ENCODE measurements at regions not wholly inside any gene's neighbourhood (a gene's known extent, or its start where the extent isn't known, plus 50 kb on each side); places are given as distances from the start of the nearest gene placed in this dataset.
"Not testable (repeated sequence)": the region's sequence is repeated elsewhere in the genome, so short reads cannot be mapped to it uniquely, and the experiment has no call there.

DNA sequence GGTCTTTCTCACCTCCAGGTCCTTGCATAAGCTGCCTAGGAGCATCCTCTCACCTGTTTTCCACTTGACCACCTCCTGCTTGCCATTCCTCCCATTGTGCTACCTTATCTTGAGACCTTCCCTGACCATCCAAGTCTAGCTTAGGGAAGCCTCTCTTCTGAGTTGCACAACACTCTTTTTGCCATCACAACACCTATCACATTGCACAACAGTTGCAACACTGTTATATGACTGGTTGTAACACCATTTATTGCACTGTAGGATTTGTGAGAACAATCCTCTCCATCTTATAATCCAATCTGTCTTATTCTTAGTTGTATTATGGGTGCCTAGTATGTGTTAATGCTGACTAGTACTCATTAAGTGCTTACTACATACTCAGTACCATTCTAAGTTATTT, 488.7 kb downstream of the OMA1 start:
- DNase-seq, result no peak

DNA sequence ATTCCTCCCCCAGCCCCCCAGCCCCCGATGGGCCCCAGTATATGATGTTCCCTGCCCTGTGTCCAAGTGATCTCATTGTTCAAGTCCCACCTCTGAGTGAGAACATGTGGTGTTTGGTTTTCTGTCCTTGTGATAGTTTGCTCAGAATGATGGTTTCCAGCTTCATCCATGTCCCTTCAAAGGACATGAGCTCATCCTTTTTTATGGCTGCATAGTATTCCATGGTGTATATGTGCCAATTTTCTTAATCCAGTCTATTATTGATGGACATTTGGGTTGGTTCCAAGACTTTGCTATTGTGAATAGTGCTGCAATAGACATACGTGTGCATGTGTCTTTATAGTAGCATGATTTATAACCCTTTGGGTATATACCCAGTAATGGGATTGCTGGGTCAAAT, 495.3 kb downstream of the OMA1 start:
- DNase-seq, result not testable (repeated sequence)

DNA sequence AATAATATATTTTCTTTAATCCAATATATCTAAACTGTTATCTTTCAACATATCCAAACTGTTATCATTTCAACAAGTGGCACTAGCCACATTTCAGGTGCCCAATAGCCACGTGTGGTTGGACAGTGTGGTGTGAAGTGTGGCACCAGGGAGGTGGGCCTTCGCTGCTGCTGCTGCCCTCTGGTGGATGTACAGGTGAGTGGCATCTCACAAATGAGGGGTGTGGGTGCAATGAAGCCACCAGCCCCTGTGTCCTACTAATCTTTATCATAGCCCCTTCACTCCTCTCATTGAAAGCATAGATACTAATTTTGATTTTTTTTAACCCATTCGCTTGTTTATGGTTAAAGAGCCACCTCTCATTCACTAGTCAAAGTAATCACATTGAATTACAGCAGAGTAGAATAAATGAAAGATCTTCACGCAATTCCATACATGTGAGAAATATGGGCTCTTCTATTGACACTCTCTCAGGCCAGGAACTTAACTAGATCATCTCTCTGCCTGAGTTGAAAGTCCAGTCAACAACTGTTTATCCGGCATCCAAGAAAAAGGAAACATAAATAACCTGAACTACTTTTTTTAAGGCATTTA, 499.2 kb downstream of the OMA1 start:
- peak; percentile 11 for DNase-seq

DNA sequence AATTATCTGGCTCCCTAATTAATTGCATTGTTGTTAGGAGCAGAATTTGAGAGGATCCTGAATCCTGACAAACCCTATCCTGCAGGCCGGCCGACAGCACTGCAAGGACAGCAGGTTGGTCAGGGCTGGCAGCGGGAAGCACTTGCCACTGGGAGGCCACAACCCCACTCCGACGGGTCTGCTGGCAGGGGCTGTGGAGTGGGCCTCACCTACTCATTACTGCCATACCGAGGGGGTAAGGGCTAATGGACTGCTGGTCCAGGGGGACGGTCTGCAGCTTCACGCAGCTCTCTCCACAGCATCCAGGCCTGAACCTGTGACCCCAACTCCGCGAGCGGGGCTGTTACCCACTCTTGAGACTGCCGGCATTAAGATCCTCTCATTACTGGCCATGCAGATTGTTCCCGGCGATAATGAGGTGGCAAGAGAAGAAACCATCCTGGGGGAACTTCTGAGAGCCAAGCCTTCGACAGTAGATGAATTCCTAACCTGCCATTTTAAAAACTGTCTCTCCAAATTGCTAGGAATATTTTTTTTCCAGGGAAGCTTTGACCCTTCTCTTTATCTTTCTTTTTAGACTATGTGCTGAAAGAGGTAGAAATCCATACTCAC, 501.3 kb downstream of the OMA1 start:
- no peak for DNase-seq

DNA sequence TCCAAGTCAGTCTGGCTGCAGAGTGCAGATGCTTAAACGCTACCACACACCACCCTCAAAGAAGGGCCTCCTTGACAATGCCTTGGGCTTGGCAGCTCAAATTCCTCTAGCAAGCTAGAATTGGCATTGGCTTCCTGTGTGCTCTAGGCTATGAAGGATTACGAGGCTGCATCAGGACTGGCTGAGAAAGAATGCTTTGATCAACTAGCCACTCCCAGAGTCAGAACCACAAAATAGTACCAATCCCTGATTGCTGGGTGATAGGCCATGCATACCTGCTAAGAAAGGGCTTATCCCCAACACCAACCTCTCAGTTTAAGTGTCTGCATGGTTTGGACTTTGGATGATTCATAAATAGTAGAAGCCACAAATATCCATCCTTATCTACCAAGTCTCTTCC, 504.9 kb downstream of the OMA1 start:
- no peak for DNase-seq

DNA sequence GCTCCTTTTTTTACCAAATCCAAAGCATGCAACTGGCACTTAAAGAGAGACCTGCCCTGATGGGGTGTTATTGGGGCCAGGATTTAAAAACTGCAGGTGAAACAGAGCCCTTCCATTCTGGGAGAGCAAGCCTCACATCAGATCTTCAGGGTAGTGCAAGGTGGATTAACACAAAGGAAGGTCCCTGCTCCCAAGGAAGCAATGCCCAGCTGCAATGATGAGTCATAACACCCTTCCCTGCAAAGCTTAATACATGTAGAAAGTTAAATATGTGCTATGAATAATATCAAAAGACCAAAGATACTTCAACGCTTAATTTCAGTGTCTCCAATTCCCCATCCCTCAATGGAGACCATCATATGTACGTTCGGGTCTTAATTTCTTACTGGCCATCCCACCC, 508.0 kb downstream of the OMA1 start:
- no peak for DNase-seq

DNA sequence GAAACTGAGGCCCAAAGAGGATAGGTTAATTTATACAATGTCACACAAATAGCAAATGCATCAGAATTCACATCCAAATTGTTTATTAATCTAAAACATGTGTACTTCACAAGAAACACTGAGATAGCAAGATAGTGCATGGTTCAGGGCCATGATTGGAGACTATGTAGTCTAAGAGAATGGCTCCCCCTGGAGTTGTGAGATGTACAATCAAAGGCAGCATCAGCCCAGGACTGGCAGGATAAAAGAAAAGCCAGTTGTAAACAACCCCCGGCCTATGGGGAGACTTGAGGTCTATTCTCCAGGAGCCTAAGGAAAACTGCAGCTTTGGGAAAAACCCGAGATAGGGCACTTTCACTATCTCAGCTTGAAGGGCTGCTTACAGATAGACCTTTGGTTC, 511.0 kb downstream of the OMA1 start:
- no peak for DNase-seq

DNA sequence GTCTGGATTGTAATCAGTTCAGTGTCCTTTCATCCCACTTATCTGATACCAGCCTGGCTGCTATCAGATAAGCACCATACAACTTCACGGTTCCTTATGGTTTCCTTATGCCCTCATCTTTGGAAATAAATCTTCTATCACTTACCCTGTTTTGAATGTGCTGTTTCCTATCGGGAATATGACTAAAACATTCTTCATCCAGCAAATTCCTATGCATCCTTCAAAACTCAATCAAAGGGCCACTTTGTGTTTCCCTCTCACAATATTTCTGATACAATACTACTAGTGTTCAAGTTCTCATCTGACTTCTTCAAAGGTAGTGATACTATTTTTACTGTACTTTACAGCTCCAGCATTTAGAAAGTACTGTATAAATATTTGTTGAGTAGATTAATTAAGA, 513.2 kb downstream of the OMA1 start:
- DNase-seq, result no peak

DNA sequence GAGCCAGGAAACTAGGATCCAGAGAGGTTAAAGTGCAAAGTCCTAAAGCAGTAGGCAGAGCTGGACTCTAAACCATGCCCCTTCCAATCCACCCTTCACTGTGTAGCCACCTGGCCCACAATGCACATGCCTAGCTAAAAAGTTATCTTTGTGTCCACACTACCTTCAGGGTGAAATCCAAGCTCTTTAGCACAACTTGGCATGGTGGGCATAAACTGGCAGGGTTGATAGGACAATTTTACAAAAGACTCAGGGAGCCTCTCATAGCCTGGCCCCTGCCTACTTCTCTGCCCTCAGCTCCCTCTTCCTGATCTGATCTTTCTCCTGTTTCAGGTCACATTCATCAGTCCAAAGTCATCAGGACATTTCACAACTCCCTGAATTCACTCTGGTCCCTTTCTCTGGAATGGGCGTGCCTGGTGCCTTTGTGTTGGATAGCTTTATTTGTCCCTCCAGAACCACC, 513.9 kb downstream of the OMA1 start:
- DNase-seq, result no peak

DNA sequence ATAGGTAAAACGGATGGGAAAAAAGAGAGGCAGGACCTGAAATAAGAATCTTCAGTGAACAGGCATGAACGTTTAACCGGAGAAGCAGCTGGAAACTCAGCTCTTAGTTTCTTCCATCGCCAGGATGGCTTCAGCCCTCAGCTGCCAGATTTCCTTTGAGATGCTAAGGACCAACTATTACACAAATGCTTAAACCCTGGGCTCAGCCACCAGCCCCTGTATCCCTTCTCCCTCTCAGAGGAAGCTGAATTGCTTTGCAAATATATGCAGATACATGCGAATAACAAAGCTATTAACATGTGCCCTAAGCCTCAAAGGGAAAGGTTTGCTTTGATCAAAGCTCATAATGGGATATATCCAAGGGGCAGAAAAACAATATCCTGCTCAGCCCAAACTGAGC, 515.1 kb downstream of the OMA1 start:
- DNase-seq, result no peak

DNA sequence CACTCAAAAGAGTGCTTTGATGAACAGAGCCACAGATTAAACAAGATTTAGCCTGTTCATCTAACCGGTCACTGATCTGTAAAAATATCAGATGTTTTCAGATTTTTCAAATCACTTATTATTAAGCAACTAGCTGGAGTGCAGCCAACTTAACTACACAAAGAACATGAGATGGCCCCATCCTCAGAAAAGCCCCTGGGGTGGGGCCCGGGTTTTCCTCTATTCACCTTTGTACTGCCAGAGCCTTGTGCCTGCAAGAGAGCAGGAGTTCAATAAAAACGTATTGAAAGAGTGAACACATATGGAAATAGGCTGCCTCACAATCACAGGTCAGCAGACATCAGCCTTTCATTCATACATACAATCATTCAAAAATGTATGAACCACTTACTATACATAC, 516.1 kb downstream of the OMA1 start:
- no peak for DNase-seq

DNA sequence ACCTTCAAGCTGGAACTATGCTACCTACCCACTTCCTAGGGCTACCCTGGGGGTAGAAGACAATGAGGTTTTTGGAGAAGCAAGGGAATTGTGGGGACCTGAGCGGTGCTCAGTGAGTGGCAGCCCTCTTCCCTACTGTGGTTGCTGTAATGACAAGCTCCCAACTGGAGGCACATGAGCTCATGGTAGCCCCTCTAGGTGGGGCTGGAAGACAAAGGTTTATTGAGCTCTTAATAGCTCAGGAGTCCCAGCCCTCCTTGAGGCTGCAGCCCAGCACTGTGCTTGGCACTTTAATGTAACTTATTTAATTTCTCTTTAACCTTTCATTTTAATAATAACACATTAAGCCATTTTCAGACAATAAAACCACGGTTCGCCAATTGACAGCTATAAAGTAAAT, 528.9 kb downstream of the OMA1 start:
- no peak for DNase-seq

DNA sequence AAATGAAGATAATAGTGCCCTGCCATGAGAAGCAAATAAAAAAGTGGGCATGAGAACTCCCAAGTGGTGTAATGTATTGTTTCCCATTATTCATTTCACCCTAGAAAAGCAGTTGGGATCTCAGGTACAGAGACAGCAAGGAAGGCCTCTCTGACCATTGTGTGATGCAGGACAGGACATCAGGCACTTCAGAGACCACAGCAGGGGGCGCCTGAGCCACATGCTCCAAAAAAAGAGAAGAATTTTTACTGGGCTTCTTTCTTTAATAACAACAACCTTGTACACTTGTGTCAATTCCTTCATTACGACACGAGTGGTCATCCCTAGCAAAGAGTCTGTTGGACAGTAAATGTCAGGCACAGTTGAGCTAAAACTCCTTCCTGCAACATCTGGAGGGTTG, 533.3 kb downstream of the OMA1 start:
- no peak for DNase-seq

DNA sequence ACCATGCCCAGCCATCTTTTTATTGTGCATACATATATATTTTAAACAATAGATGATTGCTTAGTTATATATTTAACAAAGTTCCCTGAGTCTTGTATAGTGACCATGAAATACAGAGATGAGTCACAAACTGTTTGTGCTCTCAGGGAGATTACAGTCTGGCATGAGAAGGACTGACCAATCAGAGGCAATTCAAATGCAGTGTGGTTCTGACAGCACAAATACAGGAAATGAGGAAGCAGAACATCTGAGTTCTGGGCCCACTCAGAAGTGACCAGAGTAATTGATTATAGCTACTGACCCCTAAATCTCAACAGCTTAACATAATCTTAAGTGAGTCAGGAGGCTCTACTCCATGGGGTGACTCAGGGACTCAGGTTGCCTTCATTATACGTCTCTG, 534.5 kb downstream of the OMA1 start:
- no peak for DNase-seq

DNA sequence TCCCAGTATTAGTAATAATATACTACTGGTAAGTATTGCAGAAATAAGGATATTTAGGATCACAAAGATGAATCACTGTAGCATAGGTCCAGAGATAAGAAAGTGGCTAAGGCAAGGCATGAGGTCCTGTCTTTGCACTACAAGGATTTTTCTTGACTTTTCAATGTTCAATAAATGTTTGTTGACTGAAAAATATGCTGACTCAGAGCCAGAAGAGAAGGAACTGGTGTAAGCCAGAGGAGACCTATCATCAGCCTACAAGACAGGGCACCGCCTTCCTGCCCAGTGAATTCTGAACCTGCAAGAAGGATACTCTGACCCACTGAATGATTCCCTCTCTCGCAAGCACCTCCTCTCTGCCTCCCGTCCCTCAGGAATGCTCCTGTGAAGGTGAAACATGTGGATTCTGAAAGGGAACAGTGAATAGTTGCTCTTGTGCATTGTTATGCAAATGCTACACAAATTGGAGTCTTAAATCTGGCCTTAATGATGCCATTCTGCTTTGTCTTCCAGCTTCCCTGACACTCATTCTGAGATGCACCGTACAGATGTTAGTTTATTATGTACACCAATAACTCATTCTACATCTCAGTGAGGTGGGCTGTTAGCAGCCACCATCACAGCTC, 540.0 kb downstream of the OMA1 start:
- no peak for DNase-seq

DNA sequence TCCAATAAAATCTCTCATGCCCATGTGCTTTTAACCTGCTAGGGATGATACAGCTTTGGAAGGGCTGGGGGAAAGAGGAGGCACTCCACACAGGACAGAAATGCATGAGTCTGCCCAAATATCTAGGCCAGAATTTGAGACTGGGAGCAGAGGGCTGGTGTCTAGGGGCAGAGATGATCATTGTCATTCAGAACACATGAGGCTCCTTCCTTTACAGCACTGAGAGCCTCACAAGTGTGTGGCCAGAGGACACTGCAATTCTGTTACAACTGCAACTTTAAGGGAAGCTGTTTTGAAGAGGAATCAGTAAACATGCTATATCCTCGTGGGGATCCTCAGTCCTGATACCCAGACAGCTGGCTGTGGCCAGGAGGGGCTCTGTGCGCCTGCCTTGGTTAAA, 541.3 kb downstream of the OMA1 start:
- DNase-seq, result no peak

DNA sequence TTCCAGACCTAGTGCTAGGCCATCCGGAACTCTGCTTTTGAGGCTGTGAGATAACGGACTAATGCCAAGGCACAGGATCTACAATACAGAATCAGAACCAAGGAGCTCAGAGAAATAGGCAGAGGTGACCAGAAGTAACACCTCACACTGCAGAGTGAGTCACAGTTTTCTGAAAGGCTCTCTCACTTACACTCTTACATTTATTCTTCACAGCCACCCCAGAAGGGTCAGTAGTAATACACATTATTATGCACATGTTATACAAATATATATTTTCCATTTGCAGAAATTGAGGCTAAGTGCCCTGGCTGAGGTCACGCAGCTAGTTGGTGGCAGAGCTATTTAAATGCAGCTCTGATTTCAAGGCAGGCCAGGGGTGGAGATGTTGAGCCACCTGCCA, 542.5 kb downstream of the OMA1 start:
- no peak for DNase-seq

DNA sequence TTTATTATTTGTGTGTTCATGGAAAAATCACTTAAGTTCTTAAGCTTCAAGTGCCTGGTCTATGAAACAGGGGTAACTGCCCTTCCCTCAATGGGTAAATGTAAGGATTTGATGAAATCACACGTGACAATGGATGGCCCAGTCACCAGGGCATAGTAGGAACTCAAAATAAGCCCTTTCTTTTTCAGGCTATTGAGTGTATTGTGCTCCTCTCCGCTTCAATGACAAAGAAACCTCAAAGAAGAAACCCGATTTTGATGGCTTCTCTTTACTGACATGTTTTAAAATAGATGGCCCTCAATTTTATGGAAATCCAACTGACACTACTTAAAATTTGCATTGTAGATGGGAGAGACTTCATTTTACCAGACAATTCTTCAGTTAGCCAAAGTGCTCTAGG, 543.5 kb downstream of the OMA1 start:
- no peak for DNase-seq

DNA sequence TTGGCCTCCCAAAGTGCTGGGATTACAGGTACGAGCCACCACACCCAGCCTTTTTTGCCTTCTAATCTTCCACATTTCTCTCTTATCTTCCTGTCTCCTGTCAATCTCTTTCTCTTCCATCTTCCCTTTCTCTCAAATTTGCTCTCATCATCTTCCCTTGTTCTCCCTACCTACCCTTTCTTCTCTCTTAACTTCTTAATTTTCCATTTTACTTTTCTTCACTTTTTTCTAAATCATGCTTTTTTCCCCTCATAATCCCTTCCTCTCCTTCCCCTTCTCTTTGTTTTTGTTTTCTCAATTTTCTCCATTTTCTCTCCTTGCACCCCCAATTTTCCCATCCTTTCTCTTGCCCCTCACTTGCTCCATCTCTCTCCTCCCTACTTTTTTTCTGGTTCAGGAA, 545.7 kb downstream of the OMA1 start:
- DNase-seq, result no peak

DNA sequence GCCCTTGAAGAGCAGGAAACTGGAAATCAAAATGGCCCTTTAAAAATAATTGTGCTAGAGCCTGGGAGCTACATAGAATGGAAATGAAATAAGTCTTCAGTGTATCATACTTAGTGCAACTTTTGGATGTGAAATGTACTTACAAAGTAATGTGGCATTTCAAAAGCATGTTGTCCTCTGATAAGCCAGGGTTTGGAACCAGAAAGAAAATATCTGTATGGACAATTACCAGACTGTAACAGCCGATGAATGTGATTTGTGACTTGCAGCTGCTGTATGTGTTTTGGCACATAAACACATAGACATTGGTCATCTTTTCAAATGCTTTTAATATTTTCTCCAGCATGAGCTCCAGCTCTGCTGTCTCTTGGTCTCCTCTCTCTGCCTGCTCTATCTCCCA, 546.4 kb downstream of the OMA1 start:
- no peak for DNase-seq

DNA sequence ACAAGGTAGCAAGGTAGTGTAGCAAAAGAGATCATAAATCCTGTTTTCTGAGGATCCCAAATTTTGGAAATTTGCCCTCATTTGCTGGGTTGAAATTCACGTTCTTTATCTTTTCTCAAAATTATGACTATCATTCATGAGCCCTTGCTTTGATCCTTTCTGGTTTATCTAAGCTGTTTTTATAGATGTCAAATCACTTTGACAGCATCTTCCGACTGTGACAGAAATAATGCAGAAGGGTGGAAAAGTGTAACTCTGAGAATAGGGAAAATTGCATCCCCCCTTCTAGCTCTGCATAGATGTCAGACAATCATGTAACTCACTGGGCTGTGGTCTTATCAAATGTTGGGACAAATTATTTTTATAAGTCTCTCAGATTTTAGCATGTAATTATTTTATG, 550.1 kb downstream of the OMA1 start:
- no peak for DNase-seq

DNA sequence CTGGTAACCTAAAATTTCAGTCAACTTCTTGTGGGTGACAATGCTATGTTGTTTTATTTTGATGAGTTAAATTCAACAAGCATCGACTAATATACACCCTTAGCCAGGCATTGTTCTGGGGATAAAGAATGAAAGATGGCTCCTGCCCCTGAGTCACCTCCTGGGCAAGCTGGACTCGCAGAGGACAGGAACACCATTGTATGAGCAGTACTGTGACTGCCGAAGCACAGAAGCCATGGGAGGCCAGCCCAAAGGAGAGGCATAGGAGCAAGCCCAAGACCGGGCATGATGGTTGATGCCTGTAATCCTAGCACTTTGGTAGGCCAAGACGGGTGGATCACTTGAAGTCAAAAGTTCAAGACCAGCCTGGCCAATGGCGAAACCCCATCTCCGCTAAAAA, 555.2 kb downstream of the OMA1 start:
- DNase-seq, result no peak

DNA sequence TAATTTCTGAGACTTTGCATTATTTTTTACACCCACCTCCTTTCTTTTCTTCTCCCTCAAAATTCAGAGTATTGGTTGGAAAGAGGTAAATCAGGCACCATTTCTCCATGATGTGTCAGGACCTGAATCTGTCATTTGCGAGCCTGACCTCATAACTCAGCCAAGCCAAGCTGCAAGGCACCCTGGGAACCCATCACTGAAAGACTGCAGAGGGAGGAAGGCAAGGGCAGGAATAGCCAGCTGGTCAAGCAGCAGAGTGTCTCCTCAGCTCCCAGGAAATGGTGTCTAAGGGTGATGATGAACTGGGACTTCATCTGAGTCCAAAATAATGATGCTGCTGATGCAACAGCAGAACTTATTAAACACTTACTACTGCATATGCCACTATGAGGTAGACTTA, 556.6 kb downstream of the OMA1 start:
- no peak for DNase-seq

DNA sequence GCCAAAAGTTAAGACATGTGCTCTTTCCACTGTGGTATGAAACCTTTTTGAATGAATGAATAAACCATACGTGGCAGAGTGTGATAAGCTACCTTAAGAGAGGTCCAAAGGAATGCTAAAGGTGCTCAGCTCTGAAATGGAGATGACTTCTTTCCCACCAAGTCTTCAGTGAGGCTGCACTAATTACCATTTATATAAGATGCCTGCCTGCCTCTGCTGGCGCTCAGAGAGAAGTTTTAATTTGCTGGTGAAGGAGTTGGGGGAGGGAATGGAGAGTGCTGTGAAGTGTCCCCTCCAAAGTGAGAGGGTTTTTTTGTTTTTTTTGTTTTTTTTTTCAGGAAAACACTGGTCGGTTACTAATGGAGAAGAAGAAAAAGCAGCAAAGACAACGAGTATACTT, 559.0 kb downstream of the OMA1 start:
- no peak for DNase-seq

DNA sequence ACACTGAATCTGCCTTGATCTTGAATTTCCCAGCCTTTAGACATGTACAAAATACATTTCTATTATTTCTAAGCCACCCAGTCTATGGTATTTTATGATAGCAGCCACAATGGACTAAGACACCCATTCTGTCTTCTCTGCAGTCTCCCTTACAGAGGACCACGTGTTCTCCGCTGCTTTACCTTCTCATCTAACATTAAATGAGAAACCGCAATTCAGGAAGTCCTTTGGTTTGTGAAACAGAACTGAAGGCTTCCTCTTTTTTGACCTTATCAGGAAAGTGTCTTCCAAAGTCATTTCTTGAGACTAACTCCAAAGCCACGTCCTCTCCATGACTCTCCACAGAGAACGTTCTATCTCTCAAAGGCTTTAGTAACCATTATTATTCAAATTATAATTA, 560.1 kb downstream of the OMA1 start:
- no peak for DNase-seq

Measured in 8988T (cell line).